Fibroblast of lung (primary cell): ENCODE measurements at regions not wholly inside any gene's neighbourhood (a gene's known extent, or its start where the extent isn't known, plus 50 kb on each side); places are given as distances from the start of the nearest gene placed in this dataset.

ENCODE experiments used
- EZH2 ChIP-seq: IDR thresholded peaks from 2 replicates; pipeline ENCODE4 v1.5.1; 2012; ENCODE audit warnings: low read length, control low read depth, mild to moderate bottlenecking; ENCODE audit errors: missing control alignments
- TF ChIP-seq, protein P1 (sequence below), 2 donors: IDR thresholded peaks in 1 of 2; conservative IDR thresholded peaks in 1 of 2; 1 replicate in 1 of 2; 2 replicates in 1 of 2; pipeline ENCODE4 v1.5.1; 2011 to 2012; ENCODE audit warnings: low read length in 2 of 2, control low read depth in 1 of 2, inconsistent platforms in 1 of 2, low read depth in 1 of 2, mild to moderate bottlenecking in 1 of 2

DNA sequence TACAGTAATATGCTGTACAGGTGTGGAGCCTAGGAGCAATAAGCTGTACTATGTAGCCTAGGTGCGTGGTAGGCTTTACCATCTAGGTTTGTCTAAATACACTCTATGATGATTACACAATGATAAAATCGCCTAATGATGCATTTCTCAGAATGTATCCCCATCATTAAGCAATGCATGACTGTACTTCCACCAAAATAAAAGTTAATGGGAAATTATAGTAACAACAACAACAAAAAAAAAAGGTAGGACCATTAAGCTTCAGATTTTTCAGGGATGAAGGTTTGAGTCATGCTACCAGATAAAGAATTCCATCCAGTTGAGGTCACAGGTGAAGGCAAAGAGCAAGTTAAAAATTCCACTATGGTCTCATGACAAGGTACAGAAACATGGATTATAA, 68.2 kb downstream of the MAGEA10 start:
- TF ChIP-seq, protein P1, sequence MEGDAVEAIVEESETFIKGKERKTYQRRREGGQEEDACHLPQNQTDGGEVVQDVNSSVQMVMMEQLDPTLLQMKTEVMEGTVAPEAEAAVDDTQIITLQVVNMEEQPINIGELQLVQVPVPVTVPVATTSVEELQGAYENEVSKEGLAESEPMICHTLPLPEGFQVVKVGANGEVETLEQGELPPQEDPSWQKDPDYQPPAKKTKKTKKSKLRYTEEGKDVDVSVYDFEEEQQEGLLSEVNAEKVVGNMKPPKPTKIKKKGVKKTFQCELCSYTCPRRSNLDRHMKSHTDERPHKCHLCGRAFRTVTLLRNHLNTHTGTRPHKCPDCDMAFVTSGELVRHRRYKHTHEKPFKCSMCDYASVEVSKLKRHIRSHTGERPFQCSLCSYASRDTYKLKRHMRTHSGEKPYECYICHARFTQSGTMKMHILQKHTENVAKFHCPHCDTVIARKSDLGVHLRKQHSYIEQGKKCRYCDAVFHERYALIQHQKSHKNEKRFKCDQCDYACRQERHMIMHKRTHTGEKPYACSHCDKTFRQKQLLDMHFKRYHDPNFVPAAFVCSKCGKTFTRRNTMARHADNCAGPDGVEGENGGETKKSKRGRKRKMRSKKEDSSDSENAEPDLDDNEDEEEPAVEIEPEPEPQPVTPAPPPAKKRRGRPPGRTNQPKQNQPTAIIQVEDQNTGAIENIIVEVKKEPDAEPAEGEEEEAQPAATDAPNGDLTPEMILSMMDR (conservative IDR thresholded peaks at IDR 0.05 in 1 of 2, IDR thresholded peaks at IDR 0.05 in 1 of 2; ENCODE audit: low read depth in 1 of 2, low read length in 2 of 2): no peak
- no peak for TF ChIP-seq EZH2
